ENCODE measurements at regions not wholly inside any gene's neighbourhood (a gene's known extent, or its start where the extent isn't known, plus 50 kb on each side); places are given as distances from the start of the nearest gene placed in this dataset.

DNA sequence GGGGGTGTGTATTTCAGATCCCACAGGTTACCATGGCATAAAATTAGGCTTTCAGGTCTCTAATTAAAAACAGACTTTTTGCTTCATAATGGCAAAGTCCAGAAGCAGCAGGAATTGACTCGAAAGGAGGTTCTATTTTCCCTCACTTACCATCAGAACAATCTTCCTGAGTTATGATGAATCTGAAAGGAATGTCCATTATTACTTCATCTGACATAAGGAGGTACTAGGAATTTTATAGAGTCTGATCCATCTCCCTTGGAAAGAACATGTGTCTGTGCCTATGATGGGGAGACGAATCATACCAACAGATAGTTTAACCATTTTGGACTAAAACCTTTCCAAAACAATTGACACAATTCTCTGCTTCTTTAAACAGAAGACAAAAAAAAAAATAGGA, 206.3 kb upstream of the FGF13 start:
- TF ChIP-seq, protein P1, sequence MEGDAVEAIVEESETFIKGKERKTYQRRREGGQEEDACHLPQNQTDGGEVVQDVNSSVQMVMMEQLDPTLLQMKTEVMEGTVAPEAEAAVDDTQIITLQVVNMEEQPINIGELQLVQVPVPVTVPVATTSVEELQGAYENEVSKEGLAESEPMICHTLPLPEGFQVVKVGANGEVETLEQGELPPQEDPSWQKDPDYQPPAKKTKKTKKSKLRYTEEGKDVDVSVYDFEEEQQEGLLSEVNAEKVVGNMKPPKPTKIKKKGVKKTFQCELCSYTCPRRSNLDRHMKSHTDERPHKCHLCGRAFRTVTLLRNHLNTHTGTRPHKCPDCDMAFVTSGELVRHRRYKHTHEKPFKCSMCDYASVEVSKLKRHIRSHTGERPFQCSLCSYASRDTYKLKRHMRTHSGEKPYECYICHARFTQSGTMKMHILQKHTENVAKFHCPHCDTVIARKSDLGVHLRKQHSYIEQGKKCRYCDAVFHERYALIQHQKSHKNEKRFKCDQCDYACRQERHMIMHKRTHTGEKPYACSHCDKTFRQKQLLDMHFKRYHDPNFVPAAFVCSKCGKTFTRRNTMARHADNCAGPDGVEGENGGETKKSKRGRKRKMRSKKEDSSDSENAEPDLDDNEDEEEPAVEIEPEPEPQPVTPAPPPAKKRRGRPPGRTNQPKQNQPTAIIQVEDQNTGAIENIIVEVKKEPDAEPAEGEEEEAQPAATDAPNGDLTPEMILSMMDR (conservative IDR thresholded peaks at IDR 0.05; ENCODE audit: low read depth in 2 of 2), result no peak
- no peak for TF ChIP-seq NANOG (IDR thresholded peaks at IDR 0.05; ENCODE audit: borderline replicate concordance)
- TF ChIP-seq, protein P2, sequence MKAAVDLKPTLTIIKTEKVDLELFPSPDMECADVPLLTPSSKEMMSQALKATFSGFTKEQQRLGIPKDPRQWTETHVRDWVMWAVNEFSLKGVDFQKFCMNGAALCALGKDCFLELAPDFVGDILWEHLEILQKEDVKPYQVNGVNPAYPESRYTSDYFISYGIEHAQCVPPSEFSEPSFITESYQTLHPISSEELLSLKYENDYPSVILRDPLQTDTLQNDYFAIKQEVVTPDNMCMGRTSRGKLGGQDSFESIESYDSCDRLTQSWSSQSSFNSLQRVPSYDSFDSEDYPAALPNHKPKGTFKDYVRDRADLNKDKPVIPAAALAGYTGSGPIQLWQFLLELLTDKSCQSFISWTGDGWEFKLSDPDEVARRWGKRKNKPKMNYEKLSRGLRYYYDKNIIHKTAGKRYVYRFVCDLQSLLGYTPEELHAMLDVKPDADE (IDR thresholded peaks at IDR 0.05), result no peak
- TF ChIP-seq POLR2AphosphoS5 (IDR thresholded peaks at IDR 0.05; ENCODE audit: low read depth), result no peak
- no peak for TF ChIP-seq CREB1 (CRISPR knock-in tag; IDR thresholded peaks at IDR 0.05; ENCODE audit: low read depth)
- no peak for TF ChIP-seq EZH2phosphoT487 (IDR thresholded peaks at IDR 0.05; ENCODE audit: unreplicated experiment)
- no peak for TF ChIP-seq EZH2 (IDR thresholded peaks at IDR 0.05; ENCODE audit: low read depth, unreplicated experiment)
- no peak for TF ChIP-seq JUNB (IDR thresholded peaks at IDR 0.05; ENCODE audit: unreplicated experiment)
- TF ChIP-seq ZNF331 (CRISPR knock-in tag; IDR thresholded peaks at IDR 0.05; ENCODE audit: low read depth), result no peak
- TF ChIP-seq, protein P3, sequence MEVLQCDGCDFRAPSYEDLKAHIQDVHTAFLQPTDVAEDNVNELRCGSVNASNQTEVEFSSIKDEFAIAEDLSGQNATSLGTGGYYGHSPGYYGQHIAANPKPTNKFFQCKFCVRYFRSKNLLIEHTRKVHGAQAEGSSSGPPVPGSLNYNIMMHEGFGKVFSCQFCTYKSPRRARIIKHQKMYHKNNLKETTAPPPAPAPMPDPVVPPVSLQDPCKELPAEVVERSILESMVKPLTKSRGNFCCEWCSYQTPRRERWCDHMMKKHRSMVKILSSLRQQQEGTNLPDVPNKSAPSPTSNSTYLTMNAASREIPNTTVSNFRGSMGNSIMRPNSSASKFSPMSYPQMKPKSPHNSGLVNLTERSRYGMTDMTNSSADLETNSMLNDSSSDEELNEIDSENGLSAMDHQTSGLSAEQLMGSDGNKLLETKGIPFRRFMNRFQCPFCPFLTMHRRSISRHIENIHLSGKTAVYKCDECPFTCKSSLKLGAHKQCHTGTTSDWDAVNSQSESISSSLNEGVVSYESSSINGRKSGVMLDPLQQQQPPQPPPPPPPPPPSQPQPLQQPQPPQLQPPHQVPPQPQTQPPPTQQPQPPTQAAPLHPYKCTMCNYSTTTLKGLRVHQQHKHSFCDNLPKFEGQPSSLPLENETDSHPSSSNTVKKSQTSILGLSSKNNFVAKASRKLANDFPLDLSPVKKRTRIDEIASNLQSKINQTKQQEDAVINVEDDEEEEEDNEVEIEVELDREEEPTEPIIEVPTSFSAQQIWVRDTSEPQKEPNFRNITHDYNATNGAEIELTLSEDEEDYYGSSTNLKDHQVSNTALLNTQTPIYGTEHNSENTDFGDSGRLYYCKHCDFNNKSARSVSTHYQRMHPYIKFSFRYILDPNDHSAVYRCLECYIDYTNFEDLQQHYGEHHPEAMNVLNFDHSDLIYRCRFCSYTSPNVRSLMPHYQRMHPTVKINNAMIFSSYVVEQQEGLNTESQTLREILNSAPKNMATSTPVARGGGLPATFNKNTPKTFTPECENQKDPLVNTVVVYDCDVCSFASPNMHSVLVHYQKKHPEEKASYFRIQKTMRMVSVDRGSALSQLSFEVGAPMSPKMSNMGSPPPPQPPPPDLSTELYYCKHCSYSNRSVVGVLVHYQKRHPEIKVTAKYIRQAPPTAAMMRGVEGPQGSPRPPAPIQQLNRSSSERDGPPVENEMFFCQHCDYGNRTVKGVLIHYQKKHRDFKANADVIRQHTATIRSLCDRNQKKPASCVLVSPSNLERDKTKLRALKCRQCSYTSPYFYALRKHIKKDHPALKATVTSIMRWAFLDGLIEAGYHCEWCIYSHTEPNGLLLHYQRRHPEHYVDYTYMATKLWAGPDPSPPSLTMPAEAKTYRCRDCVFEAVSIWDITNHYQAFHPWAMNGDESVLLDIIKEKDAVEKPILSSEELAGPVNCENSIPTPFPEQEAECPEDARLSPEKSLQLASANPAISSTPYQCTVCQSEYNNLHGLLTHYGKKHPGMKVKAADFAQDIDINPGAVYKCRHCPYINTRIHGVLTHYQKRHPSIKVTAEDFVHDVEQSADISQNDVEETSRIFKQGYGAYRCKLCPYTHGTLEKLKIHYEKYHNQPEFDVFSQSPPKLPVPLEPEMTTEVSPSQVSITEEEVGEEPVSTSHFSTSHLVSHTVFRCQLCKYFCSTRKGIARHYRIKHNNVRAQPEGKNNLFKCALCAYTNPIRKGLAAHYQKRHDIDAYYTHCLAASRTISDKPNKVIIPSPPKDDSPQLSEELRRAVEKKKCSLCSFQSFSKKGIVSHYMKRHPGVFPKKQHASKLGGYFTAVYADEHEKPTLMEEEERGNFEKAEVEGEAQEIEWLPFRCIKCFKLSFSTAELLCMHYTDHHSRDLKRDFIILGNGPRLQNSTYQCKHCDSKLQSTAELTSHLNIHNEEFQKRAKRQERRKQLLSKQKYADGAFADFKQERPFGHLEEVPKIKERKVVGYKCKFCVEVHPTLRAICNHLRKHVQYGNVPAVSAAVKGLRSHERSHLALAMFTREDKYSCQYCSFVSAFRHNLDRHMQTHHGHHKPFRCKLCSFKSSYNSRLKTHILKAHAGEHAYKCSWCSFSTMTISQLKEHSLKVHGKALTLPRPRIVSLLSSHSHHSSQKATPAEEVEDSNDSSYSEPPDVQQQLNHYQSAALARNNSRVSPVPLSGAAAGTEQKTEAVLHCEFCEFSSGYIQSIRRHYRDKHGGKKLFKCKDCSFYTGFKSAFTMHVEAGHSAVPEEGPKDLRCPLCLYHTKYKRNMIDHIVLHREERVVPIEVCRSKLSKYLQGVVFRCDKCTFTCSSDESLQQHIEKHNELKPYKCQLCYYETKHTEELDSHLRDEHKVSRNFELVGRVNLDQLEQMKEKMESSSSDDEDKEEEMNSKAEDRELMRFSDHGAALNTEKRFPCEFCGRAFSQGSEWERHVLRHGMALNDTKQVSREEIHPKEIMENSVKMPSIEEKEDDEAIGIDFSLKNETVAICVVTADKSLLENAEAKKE (CRISPR knock-in tag; IDR thresholded peaks at IDR 0.05), result no peak
- TF ChIP-seq ZNF114 (CRISPR knock-in tag; IDR thresholded peaks at IDR 0.05), result no peak
- TF ChIP-seq STAT1 (IDR thresholded peaks at IDR 0.05; ENCODE audit: unreplicated experiment), result no peak
- TF ChIP-seq, protein P4, sequence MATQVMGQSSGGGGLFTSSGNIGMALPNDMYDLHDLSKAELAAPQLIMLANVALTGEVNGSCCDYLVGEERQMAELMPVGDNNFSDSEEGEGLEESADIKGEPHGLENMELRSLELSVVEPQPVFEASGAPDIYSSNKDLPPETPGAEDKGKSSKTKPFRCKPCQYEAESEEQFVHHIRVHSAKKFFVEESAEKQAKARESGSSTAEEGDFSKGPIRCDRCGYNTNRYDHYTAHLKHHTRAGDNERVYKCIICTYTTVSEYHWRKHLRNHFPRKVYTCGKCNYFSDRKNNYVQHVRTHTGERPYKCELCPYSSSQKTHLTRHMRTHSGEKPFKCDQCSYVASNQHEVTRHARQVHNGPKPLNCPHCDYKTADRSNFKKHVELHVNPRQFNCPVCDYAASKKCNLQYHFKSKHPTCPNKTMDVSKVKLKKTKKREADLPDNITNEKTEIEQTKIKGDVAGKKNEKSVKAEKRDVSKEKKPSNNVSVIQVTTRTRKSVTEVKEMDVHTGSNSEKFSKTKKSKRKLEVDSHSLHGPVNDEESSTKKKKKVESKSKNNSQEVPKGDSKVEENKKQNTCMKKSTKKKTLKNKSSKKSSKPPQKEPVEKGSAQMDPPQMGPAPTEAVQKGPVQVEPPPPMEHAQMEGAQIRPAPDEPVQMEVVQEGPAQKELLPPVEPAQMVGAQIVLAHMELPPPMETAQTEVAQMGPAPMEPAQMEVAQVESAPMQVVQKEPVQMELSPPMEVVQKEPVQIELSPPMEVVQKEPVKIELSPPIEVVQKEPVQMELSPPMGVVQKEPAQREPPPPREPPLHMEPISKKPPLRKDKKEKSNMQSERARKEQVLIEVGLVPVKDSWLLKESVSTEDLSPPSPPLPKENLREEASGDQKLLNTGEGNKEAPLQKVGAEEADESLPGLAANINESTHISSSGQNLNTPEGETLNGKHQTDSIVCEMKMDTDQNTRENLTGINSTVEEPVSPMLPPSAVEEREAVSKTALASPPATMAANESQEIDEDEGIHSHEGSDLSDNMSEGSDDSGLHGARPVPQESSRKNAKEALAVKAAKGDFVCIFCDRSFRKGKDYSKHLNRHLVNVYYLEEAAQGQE (IDR thresholded peaks at IDR 0.05; ENCODE audit: unreplicated experiment), result no peak
- no peak overlapping the region for H3K4me3 ChIP-seq
- DNase-seq (ENCODE audit: low spot score), result no peak
- Mint-ChIP-seq H3K27me3 (ENCODE audit: insufficient read depth, low read depth, poor library complexity) (peaks cover 3% of the 10 kb centered on the region), H3K27ac (no peak overlapping the region), H3K9me3 (no peaks in the 10 kb centered on the region), H3K4me1 (no peaks in the 10 kb centered on the region; the same call in 1 of the 3 replicates), H3K36me3 (ENCODE audit: low read depth) (no peaks in the 10 kb centered on the region), H3K4me3 (no peak overlapping the region)
- H3K9me2 ChIP-seq (ENCODE audit: insufficient read depth), result no peaks in the 10 kb centered on the region
- no peak overlapping the region for H2AFZ ChIP-seq
- H4K20me1 ChIP-seq (replicated peaks; ENCODE audit: insufficient read depth), result no peaks in the 10 kb centered on the region
- no peak overlapping the region for H3K27ac ChIP-seq (ENCODE audit: low read depth)
- ATAC-seq, result no peak
- no peak overlapping the region for H3K4me2 ChIP-seq
- no peaks in the 10 kb centered on the region for H3K79me2 ChIP-seq (replicated peaks; ENCODE audit: insufficient read depth)
- H3K4me1 ChIP-seq (ENCODE audit: insufficient read depth), result no peaks in the 10 kb centered on the region
- no peaks in the 10 kb centered on the region for H3F3A ChIP-seq (replicated peaks; ENCODE audit: low read depth)
- no peaks in the 10 kb centered on the region for H3K36me3 ChIP-seq (ENCODE audit: insufficient read depth)
- H3K27me3 ChIP-seq (ENCODE audit: insufficient read depth), result no peaks in the 10 kb centered on the region
